IPS DF 6.9 (cell line): ENCODE measurements at regions not wholly inside any gene's neighbourhood (a gene's known extent, or its start where the extent isn't known, plus 50 kb on each side); places are given as distances from the start of the nearest gene placed in this dataset.

ENCODE experiments used
- DNase-seq: peaks from one replicate; pipeline ENCODE4 v3.0.0-alpha.2; 2013; ENCODE audit warnings: low read depth, low spot score
- H3K27ac ChIP-seq: one replicate; pipeline ENCODE4 v1.5.1; 2013; ENCODE audit warnings: low read length, control low read depth
- H3K27me3 ChIP-seq: 2 replicates; pipeline ENCODE4 v1.6.1; 2013; ENCODE audit warnings: mild to moderate bottlenecking, low read length; ENCODE audit not compliant: control insufficient read depth, insufficient read depth
- H3K36me3 ChIP-seq: 2 replicates; pipeline ENCODE4 v1.6.1; 2013; ENCODE audit warnings: low read length; ENCODE audit not compliant: control insufficient read depth, insufficient read depth
- H3K4me1 ChIP-seq: 2 replicates; pipeline ENCODE4 v1.6.1; 2013; ENCODE audit warnings: low read length; ENCODE audit not compliant: control insufficient read depth, insufficient read depth
- H3K4me3 ChIP-seq: 2 replicates; pipeline ENCODE4 v1.5.1; 2013; ENCODE audit warnings: mild to moderate bottlenecking, low read length
- H3K9me3 ChIP-seq: 2 replicates; pipeline ENCODE4 v1.6.1; 2013; ENCODE audit warnings: low read length, inconsistent platforms; ENCODE audit not compliant: control insufficient read depth, insufficient read depth
- WGBS: extraction: QIAGEN DNeasy Blood & Tissue Kit; methylation state at CpG from one replicate; pipeline ENCODE4 v1.1.7; 2013; ENCODE audit warnings: mixed read lengths, missing lambda C conversion rate; ENCODE audit not compliant: insufficient read length, insufficient coverage; 5-methylcytosine and 5-hydroxymethylcytosine counted together

GRCh38 chr4:124415146-124415545 lies 297.4 kb downstream of the ANKRD50 start:
- H3K36me3 ChIP-seq, result no peaks in the 10 kb centered on the region
- no peak overlapping the region for H3K27ac ChIP-seq
- no peaks in the 10 kb centered on the region for H3K9me3 ChIP-seq
- H3K4me3 ChIP-seq, result no peak overlapping the region
- H3K27me3 ChIP-seq, result no peaks in the 10 kb centered on the region
- no peaks in the 10 kb centered on the region for H3K4me1 ChIP-seq
- no CpG with 5 or more reads among the region's 6 CpGs for WGBS
- DNase-seq, result no peak

GRCh38 chr4:124417371-124417770 lies 295.2 kb downstream of the ANKRD50 start:
- H3K27me3 ChIP-seq, result no peaks in the 10 kb centered on the region
- WGBS, result no CpG with 5 or more reads among the region's 2 CpGs
- H3K4me1 ChIP-seq, result no peaks in the 10 kb centered on the region
- H3K36me3 ChIP-seq, result no peaks in the 10 kb centered on the region
- H3K4me3 ChIP-seq, result no peak overlapping the region
- H3K9me3 ChIP-seq, result no peaks in the 10 kb centered on the region
- H3K27ac ChIP-seq, result no peak overlapping the region
- DNase-seq, result no peak

DNA sequence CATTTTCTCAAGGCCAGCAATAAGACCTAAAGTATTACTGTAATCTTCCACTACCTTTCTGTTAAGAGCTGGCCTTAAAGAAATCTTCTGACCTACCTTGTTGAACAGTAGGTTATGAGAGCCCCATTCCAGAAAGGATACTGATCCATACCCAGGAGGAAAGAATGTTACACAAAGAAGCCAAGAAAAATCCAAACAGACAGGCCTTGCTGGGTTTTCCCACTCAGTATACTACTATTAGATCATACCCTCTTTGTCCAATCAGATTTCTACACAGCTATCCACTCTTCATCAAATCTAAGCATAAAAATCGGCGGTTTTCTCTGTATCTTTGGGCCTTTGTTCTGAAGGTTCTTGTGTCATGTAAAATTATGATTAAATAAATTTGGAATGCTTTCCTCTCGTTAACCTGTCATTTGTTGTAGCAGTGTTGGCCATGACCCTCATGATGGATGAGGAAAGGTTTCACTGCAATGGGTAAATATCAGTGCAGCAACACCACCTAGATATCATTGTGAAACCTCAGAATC lies 292.3 kb downstream of the ANKRD50 start:
- H3K27ac ChIP-seq, result no peak overlapping the region
- WGBS, result no CpG with 5 or more reads among the region's 3 CpGs
- H3K9me3 ChIP-seq, result no peaks in the 10 kb centered on the region
- H3K27me3 ChIP-seq, result no peaks in the 10 kb centered on the region
- no peak for DNase-seq
- H3K36me3 ChIP-seq, result no peaks in the 10 kb centered on the region
- H3K4me1 ChIP-seq, result no peaks in the 10 kb centered on the region
- H3K4me3 ChIP-seq, result no peak overlapping the region

DNA sequence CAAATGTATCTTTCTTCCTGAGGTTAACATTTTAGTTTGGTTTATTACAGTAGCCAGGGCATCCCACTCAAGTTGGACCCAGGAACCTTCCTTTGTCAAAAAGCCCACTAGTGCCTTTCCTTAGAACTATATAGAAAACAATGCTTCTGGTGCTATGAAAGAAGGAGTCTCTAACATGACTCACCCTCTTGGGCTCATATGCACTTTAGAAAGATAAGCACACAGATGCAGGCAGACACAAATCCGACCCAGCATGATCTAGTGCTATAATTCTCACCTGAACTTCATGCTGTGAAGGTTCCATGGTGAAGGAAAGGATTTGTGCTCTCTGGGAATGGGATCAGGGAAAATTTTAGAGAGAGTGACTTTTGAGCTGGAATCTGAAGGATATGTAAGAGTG lies 289.4 kb downstream of the ANKRD50 start:
- Histone ChIP-seq H3K9me3 (no peaks in the 10 kb centered on the region), H3K36me3 (no peaks in the 10 kb centered on the region), H3K27me3 (no peaks in the 10 kb centered on the region), H3K4me3 (no peak overlapping the region), H3K27ac (no peak overlapping the region), H3K4me1 (no peaks in the 10 kb centered on the region)
- no peak for DNase-seq
- no CpG with 5 or more reads among the region's 1 CpG for WGBS

- no peaks in the 10 kb centered on the region for H3K4me1 ChIP-seq
- no peak for DNase-seq
- H3K27ac ChIP-seq, result no peak overlapping the region
- no peaks in the 10 kb centered on the region for H3K27me3 ChIP-seq
- H3K4me3 ChIP-seq, result no peak overlapping the region
- no CpG with 5 or more reads among the region's 1 CpG for WGBS
- no peaks in the 10 kb centered on the region for H3K9me3 ChIP-seq
- no peaks in the 10 kb centered on the region for H3K36me3 ChIP-seq
These were observed 286.3 kb downstream of the ANKRD50 start for GRCh38 chr4:124426279-124426678.

- H3K27ac ChIP-seq, result no peak overlapping the region
- no CpG with 5 or more reads among the region's 1 CpG for WGBS
- no peaks in the 10 kb centered on the region for H3K9me3 ChIP-seq
- H3K36me3 ChIP-seq, result no peaks in the 10 kb centered on the region
- no peak overlapping the region for H3K4me3 ChIP-seq
- DNase-seq, result no peak
- no peaks in the 10 kb centered on the region for H3K4me1 ChIP-seq
- H3K27me3 ChIP-seq, result no peaks in the 10 kb centered on the region
These were observed 285.3 kb downstream of the ANKRD50 start for GRCh38 chr4:124427095-124427767.

GRCh38 chr4:124428648-124429047 lies 283.9 kb downstream of the ANKRD50 start:
- H3K9me3 ChIP-seq, result no peaks in the 10 kb centered on the region
- no peak overlapping the region for H3K4me3 ChIP-seq
- no peaks in the 10 kb centered on the region for H3K4me1 ChIP-seq
- H3K27ac ChIP-seq, result no peak overlapping the region
- H3K36me3 ChIP-seq, result no peaks in the 10 kb centered on the region
- WGBS, result no CpG with 5 or more reads among the region's 2 CpGs
- H3K27me3 ChIP-seq, result no peaks in the 10 kb centered on the region
- no peak for DNase-seq

DNA sequence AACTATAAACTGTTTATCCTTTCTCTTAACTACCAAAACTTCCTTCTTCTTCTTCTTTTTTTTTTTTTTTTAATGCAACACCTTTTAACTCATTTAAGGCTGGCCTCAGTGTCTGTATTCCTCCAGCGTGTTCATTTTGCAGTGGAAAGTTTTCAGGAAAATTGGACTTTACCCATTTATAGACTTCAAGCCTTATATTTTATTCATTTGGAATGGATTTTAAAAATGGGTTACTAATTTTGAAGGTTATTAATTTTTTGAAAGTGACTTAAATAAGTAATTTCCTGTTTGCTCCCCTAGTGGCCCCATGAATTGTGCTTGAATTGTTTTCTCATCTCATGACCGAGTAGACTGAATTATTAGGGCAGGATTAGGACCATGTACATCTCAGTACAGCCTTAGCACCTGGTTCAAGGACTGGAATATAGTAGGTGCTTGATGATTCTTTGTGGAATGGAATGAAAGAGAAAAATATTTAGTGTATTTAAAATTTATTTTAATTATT lies 282.7 kb downstream of the ANKRD50 start:
- Histone ChIP-seq H3K27ac (no peak overlapping the region), H3K36me3 (no peaks in the 10 kb centered on the region), H3K27me3 (no peaks in the 10 kb centered on the region), H3K4me3 (no peak overlapping the region), H3K9me3 (no peaks in the 10 kb centered on the region), H3K4me1 (no peaks in the 10 kb centered on the region)
- no peak for DNase-seq
- WGBS, result no CpG with 5 or more reads among the region's 2 CpGs

GRCh38 chr4:124431653-124432192 lies 280.8 kb downstream of the ANKRD50 start:
- no peaks in the 10 kb centered on the region for H3K27me3 ChIP-seq
- WGBS, result no CpG with 5 or more reads among the region's 2 CpGs
- H3K4me3 ChIP-seq, result no peak overlapping the region
- no peaks in the 10 kb centered on the region for H3K4me1 ChIP-seq
- no peak overlapping the region for H3K27ac ChIP-seq
- H3K9me3 ChIP-seq, result no peaks in the 10 kb centered on the region
- no peak for DNase-seq
- H3K36me3 ChIP-seq, result no peaks in the 10 kb centered on the region

DNA sequence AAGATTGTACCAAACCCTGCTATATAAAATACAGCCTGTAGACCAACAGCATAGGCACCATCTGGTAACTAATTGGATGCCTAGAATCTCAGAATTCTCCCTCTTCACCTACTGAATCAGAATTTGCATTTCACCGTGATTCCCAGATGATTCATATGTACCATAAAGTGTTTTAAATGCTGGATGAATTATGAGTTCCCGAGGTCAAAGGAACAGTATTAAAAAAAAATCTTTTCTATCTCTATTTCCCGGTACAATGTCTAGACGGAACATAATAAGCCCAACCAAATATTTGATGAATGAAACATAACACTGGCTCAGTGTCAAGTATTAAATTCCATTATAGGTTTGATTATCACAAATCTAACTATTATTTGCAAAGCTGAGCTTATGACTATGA lies 280.0 kb downstream of the ANKRD50 start:
- Histone ChIP-seq H3K4me3 (no peak overlapping the region), H3K4me1 (no peaks in the 10 kb centered on the region), H3K9me3 (no peaks in the 10 kb centered on the region), H3K36me3 (no peaks in the 10 kb centered on the region), H3K27me3 (no peaks in the 10 kb centered on the region), H3K27ac (no peak overlapping the region)
- WGBS, result no CpG with 5 or more reads among the region's 4 CpGs
- no peak for DNase-seq

GRCh38 chr4:124433044-124433443 lies 279.5 kb downstream of the ANKRD50 start:
- no peak overlapping the region for H3K27ac ChIP-seq
- H3K36me3 ChIP-seq, result no peaks in the 10 kb centered on the region
- WGBS, result no CpG with 5 or more reads among the region's 3 CpGs
- no peak overlapping the region for H3K4me3 ChIP-seq
- H3K9me3 ChIP-seq, result no peaks in the 10 kb centered on the region
- no peak for DNase-seq
- H3K4me1 ChIP-seq, result no peaks in the 10 kb centered on the region
- no peaks in the 10 kb centered on the region for H3K27me3 ChIP-seq
